ENCODE measurements at regions not wholly inside any gene's neighbourhood (a gene's known extent, or its start where the extent isn't known, plus 50 kb on each side); places are given as distances from the start of the nearest gene placed in this dataset.

DNA sequence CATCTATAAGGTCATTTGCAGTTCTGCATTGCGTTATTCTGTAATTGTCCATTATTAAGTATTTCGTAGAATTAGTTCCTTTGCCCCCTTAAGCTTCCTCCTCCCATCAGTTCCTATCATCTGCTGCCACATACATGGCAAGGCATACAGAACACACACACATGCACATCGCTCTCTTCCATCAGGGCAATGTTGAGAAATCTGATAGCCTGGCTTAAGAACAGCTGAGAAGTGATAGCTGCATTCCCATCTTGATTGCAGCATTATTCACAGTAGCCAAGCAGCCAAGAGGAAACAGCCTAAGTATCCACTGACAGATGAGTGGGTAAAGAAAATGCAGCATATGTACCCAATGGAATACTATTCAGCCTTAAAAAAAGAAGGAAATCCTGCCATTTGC, 186.8 kb upstream of the CADM1 start:
- DNase-seq (ENCODE audit: extremely low read depth, low read depth) = no peak
- no peak overlapping the region for H3K4me3 ChIP-seq (replicated peaks; ENCODE audit: low read depth, low read length)
- TF ChIP-seq CTCF (IDR thresholded peaks at IDR 0.05; ENCODE audit: low read depth, low read length, missing control alignments) = no peak

DNA sequence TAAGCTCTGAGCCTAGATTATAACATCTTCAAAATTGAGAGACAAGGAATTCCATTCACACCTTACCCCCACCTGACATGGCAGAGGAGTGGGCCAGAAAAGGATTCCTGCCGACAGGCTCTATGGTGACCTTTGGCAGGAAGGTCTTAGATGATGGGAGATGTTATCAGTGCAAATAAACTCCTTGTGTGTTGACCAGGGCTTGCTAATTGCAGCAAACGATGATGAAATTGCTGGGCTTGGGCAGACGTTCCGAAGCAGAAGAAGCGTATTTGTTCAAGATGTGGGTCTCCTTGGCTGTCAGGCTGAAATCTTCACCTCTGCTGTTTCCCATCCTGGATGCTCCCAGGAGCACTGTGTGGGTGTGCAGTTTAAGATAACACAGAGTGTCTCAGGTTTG, 183.7 kb upstream of the CADM1 start:
- no peak for TF ChIP-seq CTCF (IDR thresholded peaks at IDR 0.05; ENCODE audit: low read depth, low read length, missing control alignments)
- no peak for DNase-seq (ENCODE audit: extremely low read depth, low read depth)
- H3K4me3 ChIP-seq (replicated peaks; ENCODE audit: low read depth, low read length) = no peak overlapping the region

GRCh38 chr11:115684699-115685098, 180.5 kb upstream of the CADM1 start:
- no peak for DNase-seq (ENCODE audit: extremely low read depth, low read depth)
- H3K4me3 ChIP-seq (replicated peaks; ENCODE audit: low read depth, low read length) = no peak overlapping the region
- TF ChIP-seq CTCF (IDR thresholded peaks at IDR 0.05; ENCODE audit: low read depth, low read length, missing control alignments) = no peak

GRCh38 chr11:115684135-115684534, 179.9 kb upstream of the CADM1 start:
- no peak for TF ChIP-seq CTCF (IDR thresholded peaks at IDR 0.05; ENCODE audit: low read depth, low read length, missing control alignments)
- no peak overlapping the region for H3K4me3 ChIP-seq (replicated peaks; ENCODE audit: low read depth, low read length)
- DNase-seq (ENCODE audit: extremely low read depth, low read depth) = no peak

GRCh38 chr11:115682888-115683287, 178.7 kb upstream of the CADM1 start:
- H3K4me3 ChIP-seq (replicated peaks; ENCODE audit: low read depth, low read length) = no peak overlapping the region
- DNase-seq (ENCODE audit: extremely low read depth, low read depth) = no peak
- no peak for TF ChIP-seq CTCF (IDR thresholded peaks at IDR 0.05; ENCODE audit: low read depth, low read length, missing control alignments)

GRCh38 chr11:115682101-115682500, 177.9 kb upstream of the CADM1 start:
- no peak for TF ChIP-seq CTCF (IDR thresholded peaks at IDR 0.05; ENCODE audit: low read depth, low read length, missing control alignments)
- no peak for DNase-seq (ENCODE audit: extremely low read depth, low read depth)

GRCh38 chr11:115679945-115680344, 175.7 kb upstream of the CADM1 start:
- no peak for DNase-seq (ENCODE audit: extremely low read depth, low read depth)
- no peak for TF ChIP-seq CTCF (IDR thresholded peaks at IDR 0.05; ENCODE audit: low read depth, low read length, missing control alignments)
- no peak overlapping the region for H3K4me3 ChIP-seq (replicated peaks; ENCODE audit: low read depth, low read length)

More at GRCh38 chr11:115682101-115682500, 177.9 kb upstream of the CADM1 start:
- H3K4me3 ChIP-seq (replicated peaks; ENCODE audit: low read depth, low read length) = no peak overlapping the region
